ENCODE measurements at regions not wholly inside any gene's neighbourhood (a gene's known extent, or its start where the extent isn't known, plus 50 kb on each side); places are given as distances from the start of the nearest gene placed in this dataset.

GRCh38 chr6:170108456-170108855 lies 182.4 kb downstream of the DLL1 start:
- TF ChIP-seq MXI1 (IDR thresholded peaks at IDR 0.05; ENCODE audit: low read depth, low read length) (no peak), FOSL2 (IDR thresholded peaks at IDR 0.05; ENCODE audit: borderline replicate concordance, low read depth) (no peak), CTCF (IDR thresholded peaks at IDR 0.05) (no peak), NFIC (IDR thresholded peaks at IDR 0.05; ENCODE audit: borderline replicate concordance) (no peak), RFX5 (IDR thresholded peaks at IDR 0.05; ENCODE audit: low read length) (no peak), JUND (IDR thresholded peaks at IDR 0.05) (no peak), TAF1 (IDR thresholded peaks at IDR 0.05; ENCODE audit: borderline replicate concordance, low read depth, low read length) (no peak), MAX (IDR thresholded peaks at IDR 0.05; ENCODE audit: low read depth) (no peak), POLR2AphosphoS5 (IDR thresholded peaks at IDR 0.05; ENCODE audit: low read depth, low read length) (no peak)

Data from SK-N-SH (cell line).